Activated naive CD4-positive, alpha-beta T cell treated with anti-CD3 and anti-CD28 coated beads, Interleukin-2, amount 50 U/mL, for 16 hours (primary cell): ENCODE measurements at regions not wholly inside any gene's neighbourhood (a gene's known extent, or its start where the extent isn't known, plus 50 kb on each side); places are given as distances from the start of the nearest gene placed in this dataset.
"Not testable (repeated sequence)": the region's sequence is repeated elsewhere in the genome, so short reads cannot be mapped to it uniquely, and the experiment has no call there.

ENCODE experiments used
- DNase-seq: peaks from one replicate; pipeline ENCODE4 v3.0.0-alpha.2; 2020

DNA sequence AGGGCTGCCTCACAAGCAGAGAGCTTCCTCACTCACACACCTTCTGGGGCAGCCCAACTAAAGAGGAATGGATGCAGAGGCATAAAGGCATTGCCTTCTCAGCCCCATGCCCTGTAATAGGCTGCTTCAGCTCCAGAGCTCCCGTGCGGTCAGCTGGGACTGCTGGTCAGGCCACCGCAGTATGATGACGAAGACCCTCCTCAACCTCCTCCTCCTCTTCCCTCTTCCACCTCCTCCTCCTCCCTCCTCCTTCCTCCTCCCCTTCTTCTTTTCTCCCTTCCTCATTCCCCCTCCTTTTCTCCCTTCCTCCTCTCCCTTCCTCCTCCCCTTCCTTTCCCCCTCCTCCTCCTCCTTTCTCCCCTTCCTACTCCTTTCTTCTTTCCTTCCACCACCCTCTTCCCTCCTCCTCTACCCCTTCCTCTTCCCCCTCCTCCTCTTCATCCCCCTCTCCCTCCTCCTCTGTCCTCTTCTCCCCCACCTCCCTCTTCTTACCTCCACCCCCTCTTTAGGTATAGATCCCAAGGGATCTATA lies 465.3 kb upstream of the CDH4 start:
- DNase-seq: no peak

GRCh38 chr20:60787276-60787675 lies 464.8 kb upstream of the CDH4 start:
- DNase-seq: no peak

DNA sequence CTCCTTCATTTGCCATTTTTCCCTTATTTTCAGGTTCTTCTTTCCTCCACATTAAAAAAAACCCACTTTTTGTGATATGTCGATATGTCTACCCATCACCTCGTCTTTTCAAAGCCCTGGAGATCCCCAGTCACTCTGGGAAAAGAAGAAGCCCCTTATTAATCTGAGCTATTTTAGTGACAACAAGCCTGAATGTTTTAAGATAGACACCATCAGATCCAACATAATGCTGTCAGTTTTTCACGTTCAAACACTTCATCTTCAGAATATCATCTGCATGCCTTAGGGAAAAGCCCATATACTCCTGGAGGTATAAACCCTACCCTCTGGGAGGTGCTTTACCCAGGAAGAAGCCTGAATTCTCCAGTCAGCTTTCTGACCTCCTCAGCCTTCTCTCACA lies 464.0 kb upstream of the CDH4 start:
- DNase-seq: no peak

DNA sequence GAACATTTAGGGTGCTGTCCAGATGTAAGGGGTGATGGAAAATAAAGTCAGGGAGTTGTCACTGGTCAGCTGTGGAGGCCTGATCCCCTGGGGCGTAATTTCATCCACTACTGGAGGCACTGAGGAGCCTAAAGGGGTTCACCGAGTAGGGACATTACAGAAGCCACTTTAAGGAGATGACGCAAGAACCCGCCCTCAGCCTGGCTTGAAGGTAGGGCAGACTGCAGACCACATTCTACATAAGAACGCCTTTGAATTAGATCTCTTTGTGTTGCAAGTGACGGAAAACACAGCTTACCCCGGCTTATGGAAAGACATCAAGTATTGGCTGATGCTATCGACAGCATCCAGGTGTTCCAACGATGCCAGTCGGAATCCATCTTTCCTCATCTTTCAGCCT lies 462.7 kb upstream of the CDH4 start:
- DNase-seq: no peak

- not testable (repeated sequence) for DNase-seq
Observed at GRCh38 chr20:60790339-60790738, 461.7 kb upstream of the CDH4 start.

DNA sequence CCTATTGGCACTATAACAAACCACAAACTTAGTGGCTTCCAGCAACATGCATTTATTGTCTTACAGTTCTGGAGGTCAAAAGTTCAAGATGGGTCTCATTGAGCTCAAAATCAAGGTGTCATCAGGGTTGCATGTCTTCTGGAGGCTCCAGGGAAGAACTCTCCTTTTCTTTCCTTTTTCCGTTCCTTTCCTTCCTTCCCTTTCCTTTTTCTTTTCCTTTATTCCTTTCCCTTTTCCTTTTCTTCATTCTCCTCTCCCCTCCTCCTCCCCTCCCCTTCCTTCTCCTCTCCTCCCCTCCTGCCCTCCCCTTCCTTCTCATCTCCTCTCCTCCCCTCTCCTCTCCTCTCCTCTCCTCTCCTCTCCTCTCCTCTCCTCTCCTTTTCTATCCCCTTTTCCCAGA lies 460.2 kb upstream of the CDH4 start:
- DNase-seq: no peak

- DNase-seq: no peak
Observed at GRCh38 chr20:60792941-60793340, 459.1 kb upstream of the CDH4 start.

GRCh38 chr20:60794674-60795073 lies 457.4 kb upstream of the CDH4 start:
- no peak for DNase-seq

GRCh38 chr20:60795651-60796050 lies 456.4 kb upstream of the CDH4 start:
- DNase-seq: no peak

DNA sequence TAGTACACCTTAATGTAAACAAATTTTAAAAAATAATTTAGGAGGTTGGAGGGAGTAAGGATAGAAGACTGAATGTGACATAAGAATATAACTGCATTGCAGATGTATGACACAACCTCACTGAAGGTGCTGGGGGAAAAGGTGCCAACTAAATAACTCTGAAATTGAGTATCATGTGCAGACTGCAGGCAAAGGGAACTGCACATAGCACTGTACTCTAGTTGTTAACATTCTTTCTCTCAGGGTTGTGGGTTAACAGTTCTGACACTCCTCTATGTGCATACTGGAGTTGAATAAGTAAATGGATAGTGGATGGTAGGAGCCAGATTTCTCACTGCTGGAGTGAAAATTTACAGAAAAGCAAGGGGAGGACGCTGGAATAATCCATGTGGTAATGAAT lies 451.9 kb upstream of the CDH4 start:
- DNase-seq: no peak

DNA sequence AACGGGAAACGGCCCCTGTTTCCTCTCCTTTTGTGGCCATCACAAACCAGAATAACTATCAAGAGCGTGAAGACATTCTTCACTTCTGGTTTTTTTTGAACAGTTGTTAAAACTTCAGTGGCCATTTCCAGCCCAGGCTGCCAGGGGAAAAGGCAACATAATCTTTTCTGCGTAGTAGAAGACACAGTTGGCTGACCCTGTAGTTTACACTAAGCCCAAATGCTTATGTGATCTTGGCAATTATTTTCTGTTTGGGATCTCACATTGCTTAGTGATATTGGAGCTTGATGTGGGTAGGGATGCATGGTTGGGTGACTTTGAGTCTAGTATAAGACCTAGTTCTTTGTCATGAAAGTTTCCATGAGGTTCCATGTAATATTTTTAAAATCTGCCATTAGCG lies 449.4 kb upstream of the CDH4 start:
- DNase-seq: no peak

DNA sequence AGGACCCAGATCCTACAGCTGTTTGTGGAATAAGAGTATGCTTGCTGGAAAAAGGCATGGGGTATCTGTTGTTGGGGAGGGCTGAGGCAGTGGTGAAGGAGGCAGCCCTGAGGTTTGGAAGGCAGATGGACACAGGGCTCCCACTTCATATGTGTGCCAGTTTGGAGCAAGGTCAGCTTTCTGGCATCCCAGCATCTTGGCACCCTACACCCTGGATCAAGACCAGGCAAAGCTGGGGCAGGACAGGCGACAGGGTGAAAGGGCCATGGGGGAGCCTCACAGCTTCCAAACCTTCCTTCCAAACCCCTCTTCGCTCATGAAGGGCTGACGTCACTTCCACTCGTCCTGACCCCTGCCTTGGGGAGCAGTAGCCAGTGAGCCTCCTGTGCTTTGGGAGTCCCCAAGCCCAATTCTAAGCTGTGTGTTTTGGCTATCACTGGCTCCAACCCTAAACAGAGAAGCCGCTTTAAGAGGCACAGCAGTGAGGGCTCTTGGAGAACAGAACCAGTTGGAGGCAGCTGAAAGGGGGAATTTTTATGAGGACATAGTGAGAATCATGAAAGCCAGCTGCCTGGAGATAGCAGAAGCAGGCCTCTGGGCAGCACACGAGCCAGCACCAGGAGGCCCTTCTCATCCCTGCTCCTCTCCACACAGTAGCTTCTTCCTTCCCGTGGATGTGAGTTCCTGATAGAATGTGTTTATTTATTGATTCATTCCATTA lies 448.6 kb upstream of the CDH4 start:
- DNase-seq: no peak

GRCh38 chr20:60804240-60804917 lies 447.7 kb upstream of the CDH4 start:
- DNase-seq: no peak

GRCh38 chr20:60804918-60805630 lies 447.0 kb upstream of the CDH4 start:
- no peak for DNase-seq

DNA sequence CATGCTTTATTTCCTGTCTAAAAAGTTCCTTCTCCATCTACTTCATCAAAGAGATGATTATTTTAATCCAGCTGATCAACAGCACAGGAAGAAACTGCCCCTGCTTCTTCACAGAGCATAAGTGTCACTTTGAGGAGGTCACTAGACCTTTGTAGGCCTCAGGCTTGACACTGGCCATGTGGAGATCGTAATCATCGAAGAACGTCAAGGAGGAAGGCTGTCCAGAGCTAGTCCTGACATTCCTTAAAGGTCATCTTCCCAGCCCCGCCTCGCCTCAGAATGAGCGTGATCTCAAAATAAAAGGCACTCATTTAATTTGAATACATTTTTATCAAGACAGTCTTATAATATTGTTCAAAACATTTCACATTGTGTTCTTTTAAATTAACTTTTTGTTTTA lies 445.7 kb upstream of the CDH4 start:
- no peak for DNase-seq

GRCh38 chr20:60806824-60807223 lies 445.2 kb upstream of the CDH4 start:
- no peak for DNase-seq

DNA sequence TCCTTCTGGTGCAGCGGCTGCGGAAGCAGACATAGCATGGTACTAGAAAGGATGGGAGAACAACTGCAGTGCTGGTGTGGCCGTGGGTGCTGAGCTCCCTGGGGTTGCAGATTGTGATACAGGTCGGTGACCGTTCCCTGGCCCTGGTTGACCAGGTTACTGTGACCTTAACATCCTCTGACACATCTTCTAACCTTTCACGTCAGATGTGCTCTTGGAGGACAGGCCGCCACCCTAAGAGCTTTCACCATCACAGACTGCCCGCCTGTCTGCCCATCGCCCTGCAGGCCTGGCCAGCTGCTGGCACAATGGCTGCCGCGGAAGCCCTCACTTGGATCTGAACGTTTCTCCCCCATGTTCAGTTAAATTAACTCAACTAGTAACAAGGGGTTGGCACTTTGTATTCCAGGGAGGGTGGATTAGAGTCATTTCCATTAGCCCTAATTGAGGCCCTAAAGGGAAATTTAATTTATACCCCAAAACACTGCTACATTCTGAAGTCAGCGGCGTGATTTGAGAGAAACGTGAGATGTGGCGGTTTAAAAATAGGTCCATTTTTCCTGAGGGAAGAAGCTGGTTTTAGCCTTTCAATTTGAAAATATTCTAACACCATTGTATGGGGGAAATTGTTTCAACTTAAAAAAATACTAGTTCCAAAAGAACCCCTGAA lies 443.9 kb upstream of the CDH4 start:
- DNase-seq: no peak

GRCh38 chr20:60808701-60809100 lies 443.4 kb upstream of the CDH4 start:
- DNase-seq: no peak

DNA sequence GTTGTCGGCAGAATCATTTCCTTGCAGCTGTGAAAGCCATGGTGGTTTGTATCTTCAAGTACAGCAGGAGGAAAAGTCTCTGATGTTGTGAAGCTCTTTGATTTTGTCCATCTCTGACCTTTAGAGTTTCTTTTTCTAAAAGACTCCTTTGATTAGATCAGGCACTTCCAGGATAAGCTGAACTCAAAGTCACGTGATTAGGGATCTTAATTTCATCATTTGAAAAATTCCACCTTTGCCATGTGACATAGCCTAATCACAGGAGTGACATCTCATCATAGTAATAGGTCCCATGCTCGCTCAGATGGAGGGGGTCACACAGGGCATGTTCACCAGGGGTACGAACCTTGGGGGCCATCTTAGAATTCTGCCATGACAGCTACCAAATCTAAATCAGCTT lies 441.5 kb upstream of the CDH4 start:
- no peak for DNase-seq

DNA sequence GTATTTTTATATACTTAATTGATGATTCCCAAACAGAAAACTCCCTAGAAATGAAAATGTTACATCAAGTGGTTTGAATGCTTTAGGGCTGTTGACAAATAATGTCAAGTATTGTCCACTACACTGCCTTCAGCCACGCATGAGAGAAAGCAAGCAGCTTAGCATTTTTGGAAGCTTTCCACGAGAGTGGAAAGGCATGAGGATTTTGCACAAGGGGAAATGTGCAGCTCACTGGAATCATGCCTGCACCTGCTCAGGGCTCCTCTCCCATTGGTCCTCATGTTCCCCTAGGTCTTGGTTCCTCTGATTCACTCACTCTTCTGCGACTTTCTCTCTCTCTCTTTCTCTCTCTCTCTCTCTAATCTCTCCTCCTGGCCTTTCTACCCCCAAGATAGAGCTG lies 439.5 kb upstream of the CDH4 start:
- DNase-seq: no peak

DNA sequence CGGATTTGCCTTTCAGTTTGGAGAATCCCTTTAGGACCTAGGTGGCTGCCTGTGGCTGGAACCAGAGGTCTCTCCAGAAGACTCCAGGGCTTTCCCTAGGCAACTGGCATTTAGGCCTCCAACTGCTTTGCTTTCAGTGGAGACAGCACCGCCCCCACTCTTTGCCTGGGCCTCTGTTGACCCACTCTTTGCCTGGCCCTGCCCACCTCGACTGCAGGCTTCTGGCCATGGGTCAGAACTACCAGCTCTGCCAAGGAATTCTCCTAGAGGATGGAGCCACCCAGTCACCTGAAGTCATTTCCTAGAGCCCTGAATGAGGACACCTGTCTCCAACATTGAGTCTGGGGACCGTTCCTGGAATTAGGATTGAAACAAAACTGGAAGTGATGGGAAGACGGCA lies 439.0 kb upstream of the CDH4 start:
- no peak for DNase-seq

DNA sequence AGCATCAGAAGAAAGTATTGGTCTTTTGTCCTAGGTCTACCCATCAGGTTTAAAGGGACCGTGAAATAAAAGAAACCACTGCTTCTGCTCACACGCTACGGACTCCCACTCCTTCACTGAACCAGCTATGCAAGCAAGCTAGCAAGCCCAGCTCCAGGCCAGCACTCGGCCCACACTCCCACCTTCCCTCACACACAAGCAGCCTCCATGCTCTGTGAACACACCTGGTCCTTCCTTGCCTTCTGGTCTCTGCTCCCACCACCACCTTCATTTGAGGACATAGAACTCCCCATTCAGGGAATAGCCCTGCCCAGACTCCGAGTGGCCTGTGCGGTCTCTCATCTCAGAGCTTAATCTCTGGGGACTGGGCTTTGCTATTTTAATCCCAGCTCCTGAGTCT lies 436.4 kb upstream of the CDH4 start:
- no peak for DNase-seq

- DNase-seq: no peak
Observed at GRCh38 chr20:60816901-60817300, 435.2 kb upstream of the CDH4 start.
